Neural progenitor cell (in vitro differentiated cells): ENCODE measurements at regions not wholly inside any gene's neighbourhood (a gene's known extent, or its start where the extent isn't known, plus 50 kb on each side); places are given as distances from the start of the nearest gene placed in this dataset.

Experiments used
- CTCF ChIP-seq: fragments of 200-600 bp; sonication (generic); IDR thresholded peaks from 2 replicates; pipeline ENCODE4 v1.5.1; 2017; ENCODE audit warnings: antibody characterized with exemption, mild to moderate bottlenecking
- EZH2 ChIP-seq: fragments of 200-600 bp; sonication (generic); IDR thresholded peaks from 2 replicates; pipeline ENCODE4 v1.6.1; 2017; ENCODE audit warnings: antibody characterized with exemption, mild to moderate bottlenecking, moderate library complexity
- EZH2phosphoT487 ChIP-seq: fragments of 200-600 bp; sonication (generic); IDR thresholded peaks from 2 replicates; pipeline ENCODE4 v1.6.1; 2017; ENCODE audit warnings: antibody characterized with exemption

DNA sequence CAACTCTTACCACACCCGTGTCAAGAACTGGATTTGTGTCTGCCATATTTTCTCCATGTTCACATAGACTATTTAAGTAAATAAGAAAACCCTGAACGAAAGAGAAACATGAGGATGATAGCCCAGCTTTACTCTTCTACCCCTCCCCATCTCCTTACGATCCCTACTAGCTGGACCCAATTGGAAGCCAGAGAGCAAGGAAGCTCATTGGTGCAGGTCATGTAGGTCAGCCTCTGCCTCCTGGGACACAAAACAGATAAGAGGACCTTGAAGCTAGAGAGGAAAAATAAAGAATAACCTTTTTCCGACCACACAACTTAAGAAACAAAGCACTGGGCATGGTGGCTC is 124.6 kb upstream of the ATF7IP start:
- TF ChIP-seq CTCF (no peak), EZH2 (no peak), EZH2phosphoT487 (no peak)
